ENCODE measurements at regions not wholly inside any gene's neighbourhood (a gene's known extent, or its start where the extent isn't known, plus 50 kb on each side); places are given as distances from the start of the nearest gene placed in this dataset.

- TF ChIP-seq CTCF (IDR thresholded peaks at IDR 0.05 in 4 of 5, conservative IDR thresholded peaks at IDR 0.05 in 1 of 5) (no peak), POLR2A (IDR thresholded peaks at IDR 0.05) (no peak)
These were observed 894.6 kb downstream of the METTL15 start for GRCh38 chr11:29002816-29003215.
